ENCODE measurements at regions not wholly inside any gene's neighbourhood (a gene's known extent, or its start where the extent isn't known, plus 50 kb on each side); places are given as distances from the start of the nearest gene placed in this dataset.

GRCh38 chr5:88659529-88660263 is 223.3 kb downstream of the MEF2C start:
- no peak for TF ChIP-seq SP1 (CRISPR knock-in tag; conservative IDR thresholded peaks at IDR 0.05)
- no peak for TF ChIP-seq TP53 (CRISPR knock-in tag; IDR thresholded peaks at IDR 0.05)
- no peak for TF ChIP-seq ZBTB43 (CRISPR knock-in tag; IDR thresholded peaks at IDR 0.05)
- TF ChIP-seq USF2 (CRISPR knock-in tag; IDR thresholded peaks at IDR 0.05), result no peak
- TF ChIP-seq CTCF (IDR thresholded peaks at IDR 0.05), result no peak
- no peak for TF ChIP-seq PREB (CRISPR knock-in tag; IDR thresholded peaks at IDR 0.05; ENCODE audit: borderline replicate concordance)
- TF ChIP-seq ESRRA (CRISPR knock-in tag; IDR thresholded peaks at IDR 0.05; ENCODE audit: borderline replicate concordance), result no peak
- no peak for TF ChIP-seq PRDM15 (CRISPR knock-in tag; IDR thresholded peaks at IDR 0.05)
